ENCODE measurements at regions not wholly inside any gene's neighbourhood (a gene's known extent, or its start where the extent isn't known, plus 50 kb on each side); places are given as distances from the start of the nearest gene placed in this dataset.

DNA sequence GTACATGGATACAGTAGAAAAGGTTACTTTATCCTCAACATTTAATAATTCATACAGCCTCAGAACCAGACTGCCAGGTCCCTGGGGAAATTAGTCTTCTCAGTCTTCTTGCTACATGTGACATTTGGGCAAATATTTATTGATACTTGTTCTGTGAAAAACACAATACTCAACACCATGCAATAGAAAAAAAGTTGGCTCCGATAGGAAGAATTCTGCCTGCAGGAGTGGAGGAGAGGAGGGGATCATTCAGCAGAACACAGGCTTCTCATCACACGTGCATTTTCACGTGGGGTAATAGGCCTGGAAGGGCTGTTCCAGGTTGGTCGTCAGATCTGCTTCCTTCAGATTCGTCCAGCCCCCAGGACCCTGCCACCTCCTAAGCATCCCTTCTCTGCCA, 58.4 kb upstream of the ACKR3 start:
- Histone ChIP-seq H3K9me3 (no peaks in the 10 kb centered on the region), H3K27ac (no peak overlapping the region), H3K36me3 (no peaks in the 10 kb centered on the region), H3K27me3 (no peaks in the 10 kb centered on the region), H3K4me3 (no peak overlapping the region), H3K4me1 (peaks cover 0 to 7% of the 10 kb centered on the region in 2 donors)
- DNase-seq: no peak
- TF ChIP-seq POLR2A (IDR thresholded peaks at IDR 0.05): no peak
- TF ChIP-seq, protein P1, sequence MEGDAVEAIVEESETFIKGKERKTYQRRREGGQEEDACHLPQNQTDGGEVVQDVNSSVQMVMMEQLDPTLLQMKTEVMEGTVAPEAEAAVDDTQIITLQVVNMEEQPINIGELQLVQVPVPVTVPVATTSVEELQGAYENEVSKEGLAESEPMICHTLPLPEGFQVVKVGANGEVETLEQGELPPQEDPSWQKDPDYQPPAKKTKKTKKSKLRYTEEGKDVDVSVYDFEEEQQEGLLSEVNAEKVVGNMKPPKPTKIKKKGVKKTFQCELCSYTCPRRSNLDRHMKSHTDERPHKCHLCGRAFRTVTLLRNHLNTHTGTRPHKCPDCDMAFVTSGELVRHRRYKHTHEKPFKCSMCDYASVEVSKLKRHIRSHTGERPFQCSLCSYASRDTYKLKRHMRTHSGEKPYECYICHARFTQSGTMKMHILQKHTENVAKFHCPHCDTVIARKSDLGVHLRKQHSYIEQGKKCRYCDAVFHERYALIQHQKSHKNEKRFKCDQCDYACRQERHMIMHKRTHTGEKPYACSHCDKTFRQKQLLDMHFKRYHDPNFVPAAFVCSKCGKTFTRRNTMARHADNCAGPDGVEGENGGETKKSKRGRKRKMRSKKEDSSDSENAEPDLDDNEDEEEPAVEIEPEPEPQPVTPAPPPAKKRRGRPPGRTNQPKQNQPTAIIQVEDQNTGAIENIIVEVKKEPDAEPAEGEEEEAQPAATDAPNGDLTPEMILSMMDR (IDR thresholded peaks at IDR 0.05): no peak
- intact Hi-C loops (cut with DNase I; ENCODE audit: low total_unique reads): no loop called here

DNA sequence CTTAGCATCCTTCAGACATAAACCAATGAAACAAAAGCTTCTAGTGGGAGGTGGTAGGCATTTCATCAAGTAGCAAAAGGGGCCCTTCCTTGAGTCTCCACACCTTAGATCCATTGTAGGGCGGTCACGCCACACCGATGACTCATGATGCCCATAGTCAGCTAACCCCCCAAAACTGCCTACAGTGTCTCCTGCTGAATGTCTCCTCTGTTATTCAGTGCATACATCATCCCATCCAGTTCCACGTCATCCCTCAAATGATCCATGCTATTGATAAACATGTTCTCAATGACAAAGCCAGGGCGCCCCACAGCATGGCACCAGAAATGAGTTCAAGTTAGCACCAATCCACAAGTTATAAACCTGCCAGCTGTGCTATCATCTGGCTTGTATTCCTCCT, 57.4 kb upstream of the ACKR3 start:
- intact Hi-C loops (cut with DNase I; ENCODE audit: low total_unique reads): no loop called here
- no peak overlapping the region for H3K4me3 ChIP-seq
- no peak for DNase-seq
- H3K27me3 ChIP-seq: no peaks in the 10 kb centered on the region
- H3K36me3 ChIP-seq: no peaks in the 10 kb centered on the region
- no peak overlapping the region for H3K27ac ChIP-seq
- no peaks in the 10 kb centered on the region for H3K9me3 ChIP-seq
- peaks cover 0 to 7% of the 10 kb centered on the region in 2 donors for H3K4me1 ChIP-seq
- TF ChIP-seq, protein P1 (IDR thresholded peaks at IDR 0.05): no peak
- no peak for TF ChIP-seq POLR2A (IDR thresholded peaks at IDR 0.05)

DNA sequence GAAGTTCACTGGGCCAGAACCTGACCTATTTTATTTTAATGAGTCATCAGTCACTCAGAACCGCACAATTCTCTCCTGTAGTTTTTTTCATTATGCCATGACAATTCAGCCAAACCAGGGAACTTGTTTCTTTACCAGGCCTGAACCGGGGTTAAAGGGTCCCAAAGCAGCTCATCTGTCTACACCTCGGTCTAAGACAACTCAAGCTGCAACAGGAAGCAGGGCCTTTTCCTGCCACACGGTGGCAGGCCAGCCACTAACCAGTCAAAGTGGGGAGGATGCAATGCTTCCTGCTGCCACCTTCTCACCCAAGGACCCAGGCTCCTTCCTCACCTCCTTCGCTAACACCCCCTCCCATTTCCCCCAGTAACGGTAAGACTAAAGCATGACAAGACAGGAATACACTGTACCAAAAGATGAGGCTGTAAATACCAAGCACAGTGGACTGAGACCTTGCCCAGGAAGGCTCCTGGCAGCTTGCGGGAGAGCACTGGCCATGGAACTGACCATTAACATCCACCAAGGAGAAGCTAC, 56.7 kb upstream of the ACKR3 start:
- H3K4me1 ChIP-seq: peaks cover 0 to 7% of the 10 kb centered on the region in 2 donors
- H3K27me3 ChIP-seq: no peaks in the 10 kb centered on the region
- intact Hi-C loops (cut with DNase I; ENCODE audit: low total_unique reads): no loop called here
- H3K9me3 ChIP-seq: no peaks in the 10 kb centered on the region
- TF ChIP-seq, protein P1 (IDR thresholded peaks at IDR 0.05): peak; percentile 67 to 76 (median 72)
- no peak for TF ChIP-seq POLR2A (IDR thresholded peaks at IDR 0.05)
- H3K36me3 ChIP-seq: no peaks in the 10 kb centered on the region
- no peak overlapping the region for H3K27ac ChIP-seq
- peak; percentile 37 to 49 for DNase-seq
- H3K4me3 ChIP-seq: no peak overlapping the region

DNA sequence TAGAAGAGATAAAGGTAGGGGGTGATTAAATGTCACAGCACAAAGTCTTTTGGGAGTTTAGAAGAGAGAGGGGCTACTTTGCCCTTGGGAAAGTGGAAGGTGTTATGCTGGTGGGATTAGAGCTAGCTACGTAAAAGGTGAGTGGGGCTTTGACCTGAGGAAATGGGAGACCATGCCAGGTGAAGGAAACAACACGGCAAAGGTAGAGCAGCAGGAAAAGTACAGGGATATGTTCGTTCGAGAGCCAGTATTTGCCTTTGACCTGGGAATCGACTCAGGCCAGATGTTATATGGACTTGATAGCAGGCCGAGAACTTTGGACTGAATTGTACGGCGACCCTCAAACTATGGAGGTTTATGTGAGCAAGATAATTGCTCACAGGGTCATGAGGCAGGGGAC, 55.7 kb upstream of the ACKR3 start:
- no peak overlapping the region for H3K27ac ChIP-seq
- H3K9me3 ChIP-seq: no peaks in the 10 kb centered on the region
- DNase-seq: no peak
- TF ChIP-seq POLR2A (IDR thresholded peaks at IDR 0.05): no peak
- TF ChIP-seq, protein P1 (IDR thresholded peaks at IDR 0.05): no peak
- H3K36me3 ChIP-seq: no peaks in the 10 kb centered on the region
- no peaks in the 10 kb centered on the region for H3K27me3 ChIP-seq
- intact Hi-C loops (cut with DNase I; ENCODE audit: low total_unique reads): no loop called here
- no peak overlapping the region for H3K4me3 ChIP-seq
- peaks cover 0 to 7% of the 10 kb centered on the region in 2 donors for H3K4me1 ChIP-seq

DNA sequence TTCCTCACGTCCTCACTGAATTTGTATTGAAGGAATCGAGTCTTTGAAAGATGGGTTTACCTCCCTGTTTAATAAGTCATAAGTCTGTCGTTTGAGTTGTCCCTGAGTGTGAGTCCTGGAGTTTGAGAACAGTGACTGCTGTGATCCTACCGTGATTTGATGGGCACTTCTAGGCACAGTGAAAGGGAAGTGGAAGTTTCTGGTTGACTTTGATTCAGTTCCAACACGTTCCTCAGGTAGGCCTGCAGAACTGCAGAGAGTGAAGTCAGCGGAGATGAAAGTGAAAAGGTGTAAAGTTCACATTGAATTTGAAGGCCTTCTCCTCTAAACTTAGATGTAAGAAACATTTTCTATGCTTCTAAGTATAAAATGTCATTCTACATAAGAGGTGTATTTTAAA, 52.9 kb upstream of the ACKR3 start:
- H3K27ac ChIP-seq: no peak overlapping the region
- no peaks in the 10 kb centered on the region for H3K36me3 ChIP-seq
- H3K27me3 ChIP-seq: no peaks in the 10 kb centered on the region
- no peak for DNase-seq
- no peak overlapping the region for H3K4me3 ChIP-seq
- no peaks in the 10 kb centered on the region for H3K9me3 ChIP-seq
- H3K4me1 ChIP-seq: peaks cover 0 to 7% of the 10 kb centered on the region in 2 donors
- intact Hi-C loops (cut with DNase I; ENCODE audit: low total_unique reads): no loop called here
- TF ChIP-seq, protein P1 (IDR thresholded peaks at IDR 0.05): no peak
- TF ChIP-seq POLR2A (IDR thresholded peaks at IDR 0.05): no peak

Measured in uterus (tissue), 3 donors.